NCI-H2227 (cell line): ENCODE measurements at regions not wholly inside any gene's neighbourhood (a gene's known extent, or its start where the extent isn't known, plus 50 kb on each side); places are given as distances from the start of the nearest gene placed in this dataset.
A peak's percentile ranks its signal among the peaks of the same experiment; 100 is the strongest.
"Not testable (repeated sequence)": the region's sequence is repeated elsewhere in the genome, so short reads cannot be mapped to it uniquely, and the experiment has no call there.

Experiments
- DNase-seq: peaks from one replicate; lab custom pipeline; 2025; ENCODE audit not compliant: unreplicated experiment; lab: John Stamatoyannopoulos, UW

DNA sequence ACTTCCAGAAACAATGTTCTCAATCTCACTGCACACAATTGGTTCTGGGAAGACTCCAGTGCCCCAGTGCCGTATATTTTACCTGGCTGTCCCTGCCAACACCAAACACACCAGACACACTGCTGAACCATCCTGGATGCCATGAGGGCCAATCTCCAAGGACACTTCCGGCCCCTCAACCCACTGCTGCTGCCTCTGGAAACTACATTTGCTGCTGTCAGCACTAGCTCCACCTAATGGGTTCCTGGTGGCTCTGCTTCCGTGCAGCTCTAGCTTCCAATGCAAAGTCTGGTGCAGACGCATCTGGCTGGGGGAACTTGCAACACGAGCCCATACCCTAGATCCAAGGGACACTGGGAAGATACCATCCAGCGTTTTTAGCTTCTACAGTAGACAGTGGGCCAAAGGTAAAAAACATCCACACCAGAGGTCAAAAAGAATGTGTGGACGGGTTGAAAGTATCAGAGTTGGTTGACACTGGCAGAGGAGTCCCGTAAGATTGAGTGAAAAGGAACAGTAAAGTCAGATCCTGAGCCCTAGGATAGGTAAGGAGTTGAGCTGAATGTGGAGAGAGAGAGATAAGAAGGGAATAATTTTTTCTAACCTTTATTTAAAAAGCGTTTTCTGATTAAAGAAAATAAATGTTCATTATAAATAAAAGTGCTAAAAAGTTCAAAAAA is 99.7 kb upstream of the KIF2A start:
- DNase-seq: no peak

DNA sequence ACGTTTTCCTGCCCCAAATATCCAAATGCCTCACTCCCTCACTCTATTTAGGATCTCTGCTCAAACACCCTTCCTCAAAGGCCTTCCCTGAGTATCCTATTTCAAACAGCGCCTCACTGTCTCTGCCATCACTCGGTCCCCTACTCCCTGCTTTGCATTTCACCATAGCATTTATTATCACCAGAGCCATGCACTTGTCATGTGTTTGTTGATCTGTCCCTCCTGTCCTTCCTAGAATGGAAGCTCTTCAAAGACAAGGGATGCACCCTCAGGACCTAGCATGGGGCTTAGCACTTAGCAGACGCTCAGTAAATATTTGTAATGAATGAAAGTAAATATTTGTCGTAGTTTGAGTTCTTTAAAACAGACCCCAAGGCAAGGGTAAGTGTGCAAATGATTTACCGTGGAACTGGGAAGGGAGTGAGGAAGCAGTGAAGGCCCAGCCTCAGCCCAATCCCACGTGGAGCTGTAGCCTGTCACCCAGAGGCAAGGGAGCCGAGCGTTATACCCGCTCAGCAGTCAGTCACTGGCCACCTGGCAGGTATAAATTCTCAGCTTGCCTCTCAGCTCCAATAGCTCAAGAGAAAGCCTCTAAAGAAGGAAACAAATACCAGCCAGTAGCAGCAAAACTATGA is 97.7 kb upstream of the KIF2A start:
- DNase-seq: no peak

DNA sequence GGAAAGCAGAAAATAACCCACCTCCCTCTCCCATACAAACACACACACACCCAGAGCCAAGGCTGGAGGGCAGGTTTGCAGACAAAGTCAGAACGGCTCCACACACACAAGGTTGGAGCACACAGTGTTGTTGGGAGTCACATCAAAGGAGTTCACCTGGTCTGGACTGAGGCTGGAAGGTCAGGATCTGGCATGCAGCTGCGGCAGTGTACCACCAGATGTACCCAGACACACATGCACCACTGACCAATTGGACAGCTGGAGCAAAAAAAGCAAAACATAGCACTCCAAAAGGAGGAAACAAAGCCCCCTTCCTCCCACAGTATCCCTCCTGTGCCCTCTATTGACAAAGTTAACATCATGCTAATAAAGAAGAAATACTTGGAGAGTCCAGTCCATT is 94.6 kb upstream of the KIF2A start:
- no peak for DNase-seq

DNA sequence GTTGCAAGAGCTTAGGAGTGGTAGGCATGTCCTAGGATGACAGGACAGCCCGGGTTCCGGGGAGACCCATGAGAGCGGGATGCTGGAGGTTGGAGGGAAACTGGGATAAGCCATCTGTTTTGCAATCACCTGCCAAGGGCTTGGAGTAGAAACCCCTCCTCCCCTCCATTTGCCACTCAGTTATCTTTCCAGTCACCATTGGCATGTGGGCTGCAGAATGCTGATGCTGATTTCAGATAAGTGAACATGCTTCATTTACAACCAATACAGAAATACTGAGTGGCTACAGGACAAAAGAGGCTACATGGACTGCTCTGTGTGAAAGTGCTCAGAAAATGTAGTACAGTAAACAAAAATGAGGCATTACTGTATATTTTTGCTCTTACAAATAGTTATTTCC is 93.4 kb upstream of the KIF2A start:
- DNase-seq: no peak

DNA sequence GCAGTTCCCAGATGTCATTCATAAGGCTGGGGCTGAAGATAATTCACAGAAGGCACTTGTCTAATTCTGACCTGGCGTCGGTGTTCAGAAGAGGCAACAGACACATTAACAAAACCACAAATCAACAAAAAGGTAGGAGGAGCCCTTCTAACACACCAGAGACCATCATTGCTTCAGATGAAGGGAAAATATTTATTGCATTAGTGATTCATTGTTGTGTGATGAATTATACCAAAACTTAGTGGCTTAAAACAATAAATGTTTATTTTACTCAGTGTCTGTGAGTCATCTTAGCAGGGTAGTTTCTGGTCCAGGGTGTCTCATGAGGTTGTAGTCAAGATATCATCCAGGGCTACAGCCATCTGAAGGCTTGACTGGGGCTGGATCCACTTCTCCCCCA is 91.3 kb upstream of the KIF2A start:
- no peak for DNase-seq

DNA sequence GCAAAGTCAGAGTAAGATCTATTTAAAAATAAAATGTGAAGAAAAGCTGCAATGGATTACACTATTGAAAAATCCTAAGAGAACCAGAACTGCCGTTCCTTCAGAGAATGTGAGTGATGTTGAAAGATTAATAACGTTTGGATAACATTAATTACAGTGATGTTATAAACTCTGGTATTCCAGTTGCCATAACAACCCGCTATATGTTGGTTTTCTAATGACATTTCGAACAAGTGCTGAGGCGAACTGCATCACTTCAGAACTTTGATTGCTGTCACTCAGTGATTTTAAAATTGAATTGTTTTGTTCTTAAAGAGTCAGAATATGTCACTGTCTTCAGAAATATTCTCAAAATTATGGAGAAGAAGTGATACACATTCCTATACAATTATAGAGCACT is 89.4 kb upstream of the KIF2A start:
- DNase-seq: not testable (repeated sequence)

DNA sequence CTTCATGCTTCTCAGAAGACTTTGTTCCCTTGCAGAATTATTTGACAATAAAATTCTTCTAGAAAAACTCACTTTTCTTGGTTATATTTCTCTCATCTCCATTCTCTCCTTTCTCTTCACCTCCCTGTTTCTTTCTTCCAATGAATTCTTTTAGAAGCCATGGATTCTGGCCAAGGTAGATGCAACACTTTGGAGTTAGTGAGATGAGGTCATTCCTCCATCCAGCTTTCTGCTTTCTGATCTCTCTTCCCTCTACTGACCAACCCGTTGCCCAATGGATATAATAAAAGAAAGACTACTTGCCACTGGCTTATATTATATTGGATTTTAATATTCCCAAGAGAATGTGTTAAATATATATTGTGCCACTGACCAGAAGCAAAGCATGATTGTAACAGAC is 88.9 kb upstream of the KIF2A start:
- DNase-seq: not testable (repeated sequence)

DNA sequence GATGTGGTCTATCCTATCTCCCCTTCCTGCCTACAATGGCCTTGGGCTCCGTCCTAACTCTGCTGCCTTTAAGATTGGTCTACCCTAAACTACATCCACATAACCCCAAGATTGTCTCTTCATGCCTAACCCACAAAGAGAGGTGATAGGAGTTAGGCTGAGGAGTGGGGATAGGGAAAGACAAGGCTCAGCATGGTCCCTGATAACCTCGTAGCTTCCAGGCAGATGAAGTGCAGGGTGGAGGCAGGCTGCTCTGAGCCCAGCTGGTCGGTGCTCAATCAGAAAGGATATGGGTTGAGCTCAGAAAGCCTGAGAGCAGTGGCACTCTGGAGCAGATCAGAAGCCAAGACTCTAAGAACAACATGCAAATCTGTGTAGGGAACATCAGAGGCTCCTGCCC is 87.1 kb upstream of the KIF2A start:
- not testable (repeated sequence) for DNase-seq

DNA sequence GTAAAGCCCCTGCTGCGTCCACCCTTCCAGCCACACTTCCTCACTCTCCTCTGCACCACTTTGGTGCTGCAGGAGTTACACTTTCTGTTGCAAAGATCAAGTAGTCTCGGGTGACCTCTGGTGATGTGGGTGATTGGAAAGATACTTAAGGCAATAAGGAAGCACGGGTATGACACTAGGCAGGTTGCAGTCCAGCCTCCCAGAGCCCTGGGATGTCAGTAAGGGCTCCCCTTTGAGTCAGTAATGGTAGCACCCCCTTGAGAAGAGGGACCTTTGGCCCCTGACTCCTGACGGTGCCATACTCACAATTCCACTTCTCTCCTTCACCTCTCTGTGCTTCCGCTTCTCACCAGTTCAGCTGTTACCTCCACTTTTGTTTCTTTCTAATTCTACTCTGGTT is 84.1 kb upstream of the KIF2A start:
- DNase-seq: not testable (repeated sequence)

DNA sequence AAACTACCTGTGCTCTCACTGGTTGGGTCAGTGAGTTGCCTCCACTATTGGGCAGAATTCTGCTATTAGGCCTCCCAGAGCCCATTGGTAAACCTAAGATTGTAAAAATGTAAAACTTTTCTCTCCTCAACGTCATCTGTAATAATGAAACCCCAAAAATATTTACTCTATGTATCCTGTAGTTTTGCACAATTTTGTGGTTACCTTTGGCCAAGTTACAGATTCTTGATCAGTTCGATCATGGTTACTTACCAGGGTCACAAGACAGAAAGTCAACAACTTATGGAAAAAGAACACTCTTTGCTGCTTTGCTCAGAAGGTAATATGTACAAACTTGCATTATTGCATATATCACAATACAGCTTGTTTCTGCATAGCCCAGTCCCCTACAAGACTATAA is 83.7 kb upstream of the KIF2A start:
- DNase-seq: not testable (repeated sequence)

DNA sequence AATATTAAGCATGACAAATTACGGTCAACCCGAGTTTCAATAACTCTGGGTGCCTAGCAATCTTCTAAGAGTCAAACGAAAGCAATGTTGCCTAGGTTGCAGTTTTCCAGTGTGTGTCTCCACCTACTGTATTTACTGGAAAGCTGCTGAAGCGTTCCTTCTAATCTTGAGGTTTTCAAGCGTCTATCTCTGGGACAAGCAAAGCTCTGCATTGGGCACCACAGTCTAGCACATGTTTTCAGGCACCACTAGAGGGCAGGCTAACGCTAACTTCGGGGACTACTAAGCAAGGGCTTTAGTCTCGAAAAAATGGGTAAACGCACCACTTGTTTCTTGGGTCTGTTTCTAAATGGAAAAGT is 82.7 kb upstream of the KIF2A start:
- not testable (repeated sequence) for DNase-seq

DNA sequence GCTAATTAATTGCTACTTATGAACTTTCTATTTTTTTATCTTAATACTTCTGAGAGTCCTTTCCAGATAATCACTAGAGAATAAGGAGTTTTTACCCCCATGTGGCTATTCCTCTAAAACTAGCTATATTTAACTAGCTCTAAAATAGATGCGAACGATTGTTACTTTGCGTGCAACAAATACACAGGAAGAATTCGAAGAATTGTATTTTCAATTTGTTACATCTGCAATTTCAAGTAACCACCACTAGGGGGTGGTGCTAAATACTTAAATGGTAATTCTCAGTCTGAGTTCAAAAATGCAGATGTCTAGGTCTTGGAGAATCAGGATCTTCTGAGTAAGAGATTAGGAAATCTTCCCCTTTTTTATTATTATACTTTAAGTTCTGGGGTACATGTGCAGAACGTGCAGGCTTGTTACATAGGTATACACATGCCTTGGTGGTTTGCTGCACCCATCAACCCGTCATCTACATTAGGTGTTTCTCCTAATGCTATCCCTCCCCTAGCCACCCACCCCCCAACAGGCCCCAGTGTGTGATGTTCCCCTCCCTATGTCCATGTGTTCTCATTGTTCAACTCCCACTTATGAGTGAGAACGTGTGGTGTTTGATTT is 80.9 kb upstream of the KIF2A start:
- DNase-seq: not testable (repeated sequence)

DNA sequence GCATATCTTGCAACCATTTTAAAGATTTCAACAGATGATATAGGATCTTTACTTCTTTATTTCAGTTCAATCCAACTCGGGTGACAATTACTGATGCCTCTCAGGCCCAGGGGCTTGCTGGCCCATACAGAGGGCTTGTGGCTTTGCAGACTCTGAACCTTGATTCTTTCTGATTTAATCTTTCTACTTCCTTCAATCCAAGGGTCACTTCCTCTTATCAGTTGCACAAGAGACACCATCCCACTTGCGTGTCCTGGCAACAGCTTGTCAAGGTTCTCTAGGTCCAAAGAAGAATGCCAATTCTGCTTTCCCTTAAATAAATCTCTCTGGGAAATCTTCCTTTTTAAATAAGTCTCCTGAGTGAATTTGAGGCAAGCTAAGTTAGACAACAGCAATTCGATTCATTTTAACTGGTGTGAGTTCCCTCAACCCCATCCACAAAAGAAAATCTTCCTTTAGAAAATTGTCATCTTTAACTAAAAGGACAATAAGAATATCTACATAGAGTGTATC is 75.1 kb upstream of the KIF2A start:
- DNase-seq: not testable (repeated sequence)

DNA sequence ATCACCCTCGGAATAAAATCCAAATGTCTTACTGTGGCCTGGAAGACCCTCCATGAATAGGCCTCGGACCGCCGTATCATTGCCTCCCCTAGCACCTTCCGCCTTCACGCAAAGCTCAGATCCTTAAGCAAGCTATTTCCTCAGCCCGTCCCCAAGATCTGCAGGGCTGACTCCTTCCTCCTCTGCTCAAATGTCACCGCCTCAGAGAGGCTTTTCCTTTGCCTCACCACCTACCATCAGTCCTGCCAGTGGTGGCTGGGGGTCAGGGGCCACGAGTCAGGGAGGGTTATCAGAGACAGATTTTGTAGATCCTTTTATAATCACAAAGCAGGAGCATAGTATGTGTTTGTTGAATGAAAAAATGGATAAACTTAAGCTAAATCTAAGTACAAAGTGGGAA is 74.4 kb upstream of the KIF2A start:
- no peak for DNase-seq

DNA sequence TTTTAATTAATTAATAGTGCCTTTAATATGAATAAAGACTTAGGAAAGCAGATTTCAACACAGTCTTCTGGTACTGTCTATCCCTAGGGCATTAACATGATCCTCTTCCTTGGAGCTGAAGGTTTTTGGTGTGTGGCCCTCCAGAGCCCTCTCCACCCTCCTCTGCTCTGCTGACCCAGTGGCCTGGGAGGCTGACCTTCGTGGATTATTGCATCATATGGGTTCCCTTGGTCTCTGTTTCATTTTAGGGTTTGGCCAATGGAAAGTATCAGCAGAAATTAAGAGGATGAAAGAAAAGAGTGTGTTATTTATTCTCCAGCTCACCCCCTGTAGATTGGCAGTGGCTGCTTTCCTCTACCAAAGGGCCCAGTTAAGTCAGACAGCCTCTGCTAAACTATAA is 73.8 kb upstream of the KIF2A start:
- DNase-seq: not testable (repeated sequence)

DNA sequence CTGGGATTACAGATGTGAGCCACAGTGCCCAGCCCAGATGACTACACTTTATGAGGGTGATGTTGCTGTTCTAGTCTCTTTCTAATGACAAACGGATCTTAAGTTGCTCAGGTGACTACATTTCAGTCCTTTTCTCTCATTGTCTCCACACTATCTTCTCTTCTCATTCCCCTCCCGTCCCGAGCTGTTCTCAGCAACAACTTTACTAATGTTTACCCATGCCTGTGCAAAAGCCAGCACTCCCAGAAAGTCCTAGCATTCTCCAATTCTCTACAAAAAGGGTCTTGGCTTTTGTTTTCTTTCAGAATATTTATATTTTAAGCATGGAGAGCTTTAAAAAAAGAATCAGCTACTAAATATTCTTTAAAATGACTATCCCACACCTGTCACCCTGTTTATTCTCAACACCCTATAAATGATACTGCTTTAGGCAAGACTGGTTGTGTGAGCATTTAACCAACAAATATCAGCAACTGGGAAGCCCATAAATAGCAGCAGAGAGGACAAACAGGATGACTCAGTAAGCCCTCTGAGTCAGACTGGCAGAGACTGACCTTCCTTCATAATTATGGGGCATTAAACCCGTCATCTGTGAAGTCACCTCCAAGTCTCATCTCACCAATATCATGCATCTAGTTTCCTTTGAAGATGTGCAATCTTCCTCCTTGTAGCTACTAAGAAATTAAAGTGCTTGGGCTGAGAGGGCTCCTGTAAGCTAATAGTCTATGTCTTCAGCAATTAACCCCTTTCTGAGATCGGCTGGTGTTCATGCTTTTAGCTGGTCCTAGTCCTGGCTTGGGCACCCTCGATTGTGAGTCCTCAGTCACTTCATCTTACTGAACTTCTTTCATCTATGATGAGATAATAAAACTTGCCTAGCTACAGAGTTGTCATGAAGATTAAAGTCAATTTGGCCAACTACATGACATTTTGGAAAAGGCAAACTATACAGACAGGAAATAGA is 72.6 kb upstream of the KIF2A start:
- DNase-seq: peak; percentile 5

DNA sequence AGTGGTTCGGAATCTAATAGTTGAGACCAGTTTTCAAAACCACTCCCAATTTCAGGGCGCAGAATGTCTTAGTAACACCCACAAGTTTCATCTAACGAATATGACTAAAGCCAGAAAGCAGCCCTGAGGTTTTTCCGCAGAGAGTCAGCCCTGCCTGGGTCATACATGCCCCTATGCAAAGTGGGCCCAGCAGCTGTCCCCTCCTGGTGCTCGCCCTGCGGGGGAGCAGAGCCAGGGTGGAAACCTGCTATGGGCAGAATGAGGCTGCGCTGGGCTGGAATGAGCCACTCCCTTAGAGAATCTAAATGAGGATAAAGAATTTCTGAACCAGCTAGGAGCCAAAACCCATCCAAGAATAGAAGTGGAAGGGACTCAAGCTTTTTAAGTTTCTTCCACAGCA is 69.4 kb upstream of the KIF2A start:
- DNase-seq: not testable (repeated sequence)

DNA sequence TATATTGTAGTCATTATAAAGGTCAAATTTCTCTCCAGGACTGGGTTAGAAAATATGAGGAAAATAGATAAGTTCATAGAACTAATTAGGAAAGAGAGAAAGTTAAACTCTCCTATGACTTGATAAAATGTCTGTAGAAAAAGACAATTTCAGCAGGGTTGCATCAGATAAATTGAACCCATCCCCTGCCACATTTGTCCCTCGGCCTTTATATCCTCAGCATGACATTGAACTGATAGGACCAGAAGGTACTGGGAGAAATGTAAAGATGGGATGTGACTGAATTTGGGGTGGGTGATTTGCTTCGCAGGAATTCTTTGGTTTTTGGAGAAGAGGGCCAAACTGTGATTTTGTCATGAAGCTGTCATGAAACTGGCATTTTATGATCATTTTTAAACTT is 68.1 kb upstream of the KIF2A start:
- not testable (repeated sequence) for DNase-seq

DNA sequence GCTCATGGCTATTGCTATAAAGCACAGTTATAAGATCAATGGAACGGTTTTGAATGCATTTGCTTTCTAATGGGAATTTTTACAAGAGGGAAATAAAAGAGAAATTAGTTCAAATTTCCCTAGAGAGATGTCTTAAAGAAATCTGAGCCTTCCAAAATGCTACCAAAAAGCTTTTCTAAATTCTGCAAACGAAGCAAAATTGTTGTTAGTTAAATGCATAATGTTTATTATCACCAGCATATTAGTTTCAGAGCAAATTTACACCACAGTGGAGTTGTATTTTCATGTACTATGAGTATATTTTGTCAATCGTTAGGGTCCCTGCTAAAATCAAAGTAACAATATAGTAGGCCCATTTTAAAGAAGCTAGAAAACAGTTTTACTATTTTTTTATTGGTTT is 67.4 kb upstream of the KIF2A start:
- DNase-seq: not testable (repeated sequence)

DNA sequence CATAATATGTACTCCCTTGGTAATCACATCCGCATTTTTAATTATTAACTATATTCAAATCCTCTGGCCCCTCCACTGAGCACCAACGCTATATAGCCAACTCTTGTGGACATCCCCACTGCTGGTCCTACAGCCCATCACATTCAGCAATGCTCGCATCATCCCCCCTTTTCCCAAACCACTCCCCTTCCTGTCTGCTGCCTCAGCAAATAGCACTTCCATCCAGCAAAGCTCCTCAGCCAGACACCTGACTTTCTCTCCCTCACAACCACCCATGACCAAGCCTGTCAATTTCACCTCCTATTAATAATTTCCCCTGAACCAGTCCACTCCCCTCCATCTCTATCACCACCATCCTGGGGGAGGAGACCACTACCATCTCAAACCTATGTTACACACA is 65.5 kb upstream of the KIF2A start:
- not testable (repeated sequence) for DNase-seq

DNA sequence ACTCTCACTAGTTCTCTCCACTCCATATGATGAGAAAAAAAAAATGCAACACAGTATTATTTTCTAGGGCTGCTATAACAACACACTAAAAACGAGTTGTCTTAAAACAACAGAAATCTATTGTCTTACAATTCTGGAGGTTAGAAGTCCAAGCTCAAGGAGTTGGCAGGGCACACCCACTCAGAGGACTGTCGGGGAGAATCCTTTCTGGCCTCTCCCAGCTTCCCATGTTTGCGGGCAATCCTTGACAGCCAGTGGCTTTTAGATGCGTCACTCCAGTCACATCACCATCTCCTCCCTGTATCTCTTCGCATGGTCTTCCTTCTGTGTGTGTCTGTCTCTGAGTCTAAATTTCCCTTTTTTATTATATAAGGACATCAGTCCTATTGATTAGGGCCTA is 64.0 kb upstream of the KIF2A start:
- DNase-seq: not testable (repeated sequence)
